ENCODE measurements at regions not wholly inside any gene's neighbourhood (a gene's known extent, or its start where the extent isn't known, plus 50 kb on each side); places are given as distances from the start of the nearest gene placed in this dataset.

DNA sequence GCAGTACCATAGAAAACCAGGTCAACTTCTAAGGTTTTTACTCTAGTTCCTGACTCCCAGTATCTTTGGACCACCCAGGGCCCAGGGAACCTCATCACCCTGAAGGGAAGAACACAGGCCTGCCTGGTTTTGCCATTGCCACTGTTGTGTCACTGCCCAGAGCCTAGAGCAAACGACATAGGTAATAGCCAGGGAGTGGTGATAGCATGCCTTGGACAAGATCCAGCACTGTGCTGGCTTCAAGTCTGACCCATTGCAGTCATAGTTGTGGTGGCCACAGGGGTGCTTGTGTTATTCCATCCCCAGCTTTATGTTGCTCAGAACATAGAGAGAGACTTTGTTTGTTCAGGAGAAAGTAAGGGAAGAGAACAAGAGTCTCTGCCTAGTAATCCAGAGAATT, 2310.2 kb downstream of the LRRC4C start:
- TF ChIP-seq, protein P1, sequence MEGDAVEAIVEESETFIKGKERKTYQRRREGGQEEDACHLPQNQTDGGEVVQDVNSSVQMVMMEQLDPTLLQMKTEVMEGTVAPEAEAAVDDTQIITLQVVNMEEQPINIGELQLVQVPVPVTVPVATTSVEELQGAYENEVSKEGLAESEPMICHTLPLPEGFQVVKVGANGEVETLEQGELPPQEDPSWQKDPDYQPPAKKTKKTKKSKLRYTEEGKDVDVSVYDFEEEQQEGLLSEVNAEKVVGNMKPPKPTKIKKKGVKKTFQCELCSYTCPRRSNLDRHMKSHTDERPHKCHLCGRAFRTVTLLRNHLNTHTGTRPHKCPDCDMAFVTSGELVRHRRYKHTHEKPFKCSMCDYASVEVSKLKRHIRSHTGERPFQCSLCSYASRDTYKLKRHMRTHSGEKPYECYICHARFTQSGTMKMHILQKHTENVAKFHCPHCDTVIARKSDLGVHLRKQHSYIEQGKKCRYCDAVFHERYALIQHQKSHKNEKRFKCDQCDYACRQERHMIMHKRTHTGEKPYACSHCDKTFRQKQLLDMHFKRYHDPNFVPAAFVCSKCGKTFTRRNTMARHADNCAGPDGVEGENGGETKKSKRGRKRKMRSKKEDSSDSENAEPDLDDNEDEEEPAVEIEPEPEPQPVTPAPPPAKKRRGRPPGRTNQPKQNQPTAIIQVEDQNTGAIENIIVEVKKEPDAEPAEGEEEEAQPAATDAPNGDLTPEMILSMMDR (IDR thresholded peaks at IDR 0.05; ENCODE audit: unreplicated experiment) = no peak
- Mint-ChIP-seq H3K4me3 (ENCODE audit: low read depth) (no peak overlapping the region), H3K27ac (no peak overlapping the region), H3K4me1 (ENCODE audit: low read depth) (peaks cover 6% of the 10 kb centered on the region), H3K9me3 (ENCODE audit: low read depth) (peaks cover 9% of the 10 kb centered on the region), H3K27me3 (no peaks in the 10 kb centered on the region), H3K36me3 (ENCODE audit: insufficient read depth) (no peaks in the 10 kb centered on the region)
- DNase-seq (ENCODE audit: low spot score, unreplicated experiment) = no peak

DNA sequence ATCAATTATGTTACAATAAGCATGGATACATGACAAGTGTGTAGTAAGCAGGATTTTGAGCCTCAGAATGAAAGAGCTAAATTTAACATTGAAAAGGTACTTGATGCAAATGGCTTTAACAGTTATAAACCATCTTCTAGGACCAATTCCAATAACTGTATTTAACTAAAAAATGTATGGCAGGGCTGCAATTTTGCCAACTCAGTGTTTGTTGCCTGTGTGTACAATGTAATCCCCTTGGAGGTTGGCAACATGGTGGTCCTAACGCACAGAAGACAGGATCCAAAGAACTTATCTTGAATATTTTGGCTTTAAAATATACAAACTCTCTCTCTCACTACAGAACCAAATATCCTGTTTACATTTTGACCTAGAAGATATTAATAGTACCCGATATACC, 2314.1 kb downstream of the LRRC4C start:
- TF ChIP-seq, protein P1 (IDR thresholded peaks at IDR 0.05; ENCODE audit: unreplicated experiment) = no peak
- no peak for DNase-seq (ENCODE audit: low spot score, unreplicated experiment)
- Mint-ChIP-seq H3K4me1 (ENCODE audit: low read depth) (peaks cover 6% of the 10 kb centered on the region), H3K4me3 (ENCODE audit: low read depth) (no peak overlapping the region), H3K27ac (no peak overlapping the region), H3K9me3 (ENCODE audit: low read depth) (peaks cover 4% of the 10 kb centered on the region), H3K27me3 (no peaks in the 10 kb centered on the region), H3K36me3 (ENCODE audit: insufficient read depth) (no peaks in the 10 kb centered on the region)

DNA sequence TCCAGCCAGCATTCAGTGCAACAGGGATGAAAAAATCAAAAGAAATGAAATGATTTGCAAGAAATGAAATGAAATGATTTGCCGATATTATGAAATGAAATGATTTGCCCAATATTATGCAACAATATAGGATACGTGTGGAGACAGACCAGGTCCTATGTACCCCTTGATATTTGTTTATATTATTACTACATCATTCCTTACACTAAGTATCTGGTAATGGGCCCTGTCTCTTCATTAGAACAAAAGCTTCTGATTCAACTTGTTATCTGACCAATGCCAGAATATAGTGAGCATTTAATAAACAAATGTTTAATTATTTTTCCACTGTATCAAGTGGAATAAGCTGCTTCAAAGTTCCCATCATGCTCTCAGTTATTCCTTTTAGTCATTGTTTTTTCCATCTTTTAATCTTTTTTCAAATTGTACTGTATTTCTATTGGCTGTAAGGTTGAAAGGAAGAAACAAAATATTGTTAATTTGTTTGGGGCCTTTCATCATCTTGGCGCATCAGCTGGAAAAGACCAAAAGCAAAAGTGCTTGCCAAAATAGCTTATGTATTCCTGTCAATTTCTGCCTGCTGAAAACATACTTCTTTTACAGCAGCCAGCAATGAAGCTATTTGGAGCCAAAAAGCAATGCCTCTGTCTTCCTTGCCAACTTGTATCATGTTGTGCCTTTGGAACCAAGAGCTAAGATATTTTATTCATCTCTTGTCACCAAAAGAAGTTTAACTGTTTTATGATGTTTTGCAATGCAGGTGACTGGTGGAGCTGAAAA, 2314.9 kb downstream of the LRRC4C start:
- DNase-seq (ENCODE audit: low spot score, unreplicated experiment) = no peak
- no peak overlapping the region for H3K4me3 Mint-ChIP-seq (ENCODE audit: low read depth)
- H3K9me3 Mint-ChIP-seq (ENCODE audit: low read depth) = no peaks in the 10 kb centered on the region
- H3K4me1 Mint-ChIP-seq (ENCODE audit: low read depth) = peaks cover 6% of the 10 kb centered on the region
- no peaks in the 10 kb centered on the region for H3K27me3 Mint-ChIP-seq
- no peaks in the 10 kb centered on the region for H3K36me3 Mint-ChIP-seq (ENCODE audit: insufficient read depth)
- TF ChIP-seq, protein P1 (IDR thresholded peaks at IDR 0.05; ENCODE audit: unreplicated experiment) = no peak
- H3K27ac Mint-ChIP-seq = no peak overlapping the region

DNA sequence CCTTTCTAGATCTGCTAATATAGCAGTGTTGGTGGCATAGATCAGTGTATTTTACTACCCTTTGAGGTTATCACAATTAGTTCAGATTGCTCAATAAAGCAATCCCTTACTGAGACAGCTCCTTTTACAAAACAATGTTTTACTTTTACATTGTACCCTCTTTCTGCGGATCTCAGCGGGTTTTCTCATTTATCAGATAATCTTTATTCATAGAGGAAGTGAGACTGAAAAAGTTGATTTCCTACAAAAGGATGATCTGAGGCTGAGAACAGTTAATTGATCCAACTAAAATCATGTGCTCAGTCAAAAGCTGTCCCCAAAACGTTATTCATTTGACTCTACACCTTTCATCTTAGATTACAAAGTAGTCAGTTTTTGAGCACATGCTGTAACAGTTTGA, 2319.9 kb downstream of the LRRC4C start:
- Mint-ChIP-seq H3K27me3 (no peaks in the 10 kb centered on the region), H3K4me3 (ENCODE audit: low read depth) (no peak overlapping the region), H3K4me1 (ENCODE audit: low read depth) (no peaks in the 10 kb centered on the region), H3K27ac (no peak overlapping the region), H3K36me3 (ENCODE audit: insufficient read depth) (no peaks in the 10 kb centered on the region), H3K9me3 (ENCODE audit: low read depth) (no peaks in the 10 kb centered on the region)
- DNase-seq (ENCODE audit: low spot score, unreplicated experiment) = no peak
- TF ChIP-seq, protein P1 (IDR thresholded peaks at IDR 0.05; ENCODE audit: unreplicated experiment) = no peak

DNA sequence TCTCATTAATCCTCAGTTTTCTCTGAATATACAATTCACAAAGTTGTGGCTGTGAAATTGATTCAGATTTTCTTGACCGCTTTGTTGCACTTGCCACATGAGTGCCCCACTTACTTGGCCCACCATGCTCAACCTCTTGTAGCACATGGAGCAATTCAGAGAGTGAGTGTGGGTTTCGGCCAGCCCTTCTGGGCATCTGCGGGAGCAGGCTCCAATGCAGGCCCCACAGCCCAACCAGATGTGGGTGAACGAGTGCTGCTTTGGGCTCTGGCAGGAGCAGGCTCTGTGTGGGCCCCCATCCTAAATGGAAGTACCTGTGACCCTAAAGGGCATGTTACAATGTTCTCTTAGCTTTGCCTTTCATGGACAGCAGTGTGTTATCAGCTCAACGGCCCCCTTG, 2338.6 kb downstream of the LRRC4C start:
- Mint-ChIP-seq H3K4me3 (ENCODE audit: low read depth) (no peak overlapping the region), H3K27ac (no peak overlapping the region), H3K4me1 (ENCODE audit: low read depth) (no peaks in the 10 kb centered on the region), H3K9me3 (ENCODE audit: low read depth) (peaks cover 10% of the 10 kb centered on the region), H3K27me3 (no peaks in the 10 kb centered on the region), H3K36me3 (ENCODE audit: insufficient read depth) (no peaks in the 10 kb centered on the region)
- TF ChIP-seq, protein P1 (IDR thresholded peaks at IDR 0.05; ENCODE audit: unreplicated experiment) = no peak
- no peak for DNase-seq (ENCODE audit: low spot score, unreplicated experiment)
